Upper lobe of left lung (tissue), 4 donors: ENCODE measurements at regions not wholly inside any gene's neighbourhood (a gene's known extent, or its start where the extent isn't known, plus 50 kb on each side); places are given as distances from the start of the nearest gene placed in this dataset.

Experiments used
- POLR2A ChIP-seq, 4 donors: fragments of 450-650 bp; IDR thresholded peaks; one replicate each; pipeline ENCODE4 v1.5.1; 2016 to 2017; ENCODE audit warnings: antibody characterized with exemption in 4 of 4, mild to moderate bottlenecking in 2 of 4
- POLR2AphosphoS5 ChIP-seq, 2 donors: sonication (generic); formaldehyde crosslinking; IDR thresholded peaks; one replicate each; pipeline ENCODE4 v1.5.1; 2017; ENCODE audit warnings: antibody characterized with exemption in 2 of 2
- TF ChIP-seq, protein P1 (sequence below), 6 experiments: fragments of 450-650 bp in 4 of 6; fragments of 200-600 bp in 2 of 6; sonication (generic) in 2 of 6; IDR thresholded peaks; one replicate each; pipeline ENCODE4 v1.5.1; 2016 to 2019; ENCODE audit warnings: antibody characterized with exemption in 6 of 6

DNA sequence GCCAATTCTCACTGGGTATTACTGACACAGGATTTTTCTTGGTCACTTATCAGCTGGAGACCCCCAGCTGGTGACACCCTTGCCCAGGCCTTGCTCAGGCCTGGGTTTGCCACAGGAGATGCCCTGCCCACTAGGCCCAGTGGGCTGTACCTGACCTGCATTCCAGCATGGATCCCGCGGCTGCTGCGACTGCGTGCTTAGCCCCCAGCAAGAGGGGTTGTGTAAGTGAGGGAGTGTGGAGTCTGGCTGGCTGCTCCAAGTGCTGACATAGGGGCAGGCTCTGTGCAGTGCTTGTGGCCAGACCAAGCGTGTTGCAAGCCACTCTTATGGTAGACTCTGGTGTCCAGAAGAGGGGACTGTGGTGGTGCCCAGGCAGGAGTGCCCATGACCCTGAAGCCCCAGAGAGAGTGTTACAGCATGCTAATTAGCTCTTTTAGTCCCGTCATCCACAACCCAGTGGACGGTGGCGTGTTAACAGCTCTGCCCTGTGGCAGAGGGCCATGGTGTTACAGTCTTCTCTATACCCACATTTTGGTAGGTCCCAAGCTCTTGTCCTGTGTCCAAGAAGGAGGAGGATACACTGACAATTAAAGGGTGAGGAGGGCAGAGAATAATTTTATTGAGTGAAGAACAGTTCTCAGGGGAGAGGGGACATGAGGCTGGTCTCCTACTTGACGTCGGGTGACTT lies 491.7 kb upstream of the MEIS1 start:
- TF ChIP-seq, protein P1, sequence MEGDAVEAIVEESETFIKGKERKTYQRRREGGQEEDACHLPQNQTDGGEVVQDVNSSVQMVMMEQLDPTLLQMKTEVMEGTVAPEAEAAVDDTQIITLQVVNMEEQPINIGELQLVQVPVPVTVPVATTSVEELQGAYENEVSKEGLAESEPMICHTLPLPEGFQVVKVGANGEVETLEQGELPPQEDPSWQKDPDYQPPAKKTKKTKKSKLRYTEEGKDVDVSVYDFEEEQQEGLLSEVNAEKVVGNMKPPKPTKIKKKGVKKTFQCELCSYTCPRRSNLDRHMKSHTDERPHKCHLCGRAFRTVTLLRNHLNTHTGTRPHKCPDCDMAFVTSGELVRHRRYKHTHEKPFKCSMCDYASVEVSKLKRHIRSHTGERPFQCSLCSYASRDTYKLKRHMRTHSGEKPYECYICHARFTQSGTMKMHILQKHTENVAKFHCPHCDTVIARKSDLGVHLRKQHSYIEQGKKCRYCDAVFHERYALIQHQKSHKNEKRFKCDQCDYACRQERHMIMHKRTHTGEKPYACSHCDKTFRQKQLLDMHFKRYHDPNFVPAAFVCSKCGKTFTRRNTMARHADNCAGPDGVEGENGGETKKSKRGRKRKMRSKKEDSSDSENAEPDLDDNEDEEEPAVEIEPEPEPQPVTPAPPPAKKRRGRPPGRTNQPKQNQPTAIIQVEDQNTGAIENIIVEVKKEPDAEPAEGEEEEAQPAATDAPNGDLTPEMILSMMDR (IDR thresholded peaks at IDR 0.05): no peak
- TF ChIP-seq POLR2AphosphoS5 (IDR thresholded peaks at IDR 0.05) (no peak), POLR2A (IDR thresholded peaks at IDR 0.05) (no peak)
